A549 (cell line): ENCODE measurements at regions not wholly inside any gene's neighbourhood (a gene's known extent, or its start where the extent isn't known, plus 50 kb on each side); places are given as distances from the start of the nearest gene placed in this dataset.

Source experiments
- ATAC-seq, 2 experiments: fragments of 200-7000 bp in 1 of 2; fragments of >200 bp in 1 of 2; cut with Nextera tagmentation in 1 of 2; cut with Tn5 transposase in 1 of 2; 3 replicates each; pipeline versions ENCODE4 v1.8.0 to v1.9.1; 2018 to 2020; ENCODE audit warnings: mild to moderate bottlenecking in 1 of 2, moderate library complexity in 1 of 2
- CTCF ChIA-PET: fragments of 300-600 bp; sonication (Branson Sonifier 250); formaldehyde crosslinking; extraction: SDS; loops from one replicate; lab custom pipeline; 2021; ENCODE audit warnings: antibody characterized with exemption, inconsistent platforms; lab: Yijun Ruan, JAX
- POLR2A ChIA-PET: fragments of 350-600 bp; formaldehyde crosslinking; extraction: SDS; loops from one replicate; lab custom pipeline; 2021; ENCODE audit warnings: antibody characterized with exemption, inconsistent platforms; lab: Yijun Ruan, JAX
- DNase-seq, 2 experiments: peaks; one replicate each; pipeline versions ENCODE4 v3.0.0 to v3.0.0-alpha.2; 2011 to 2016; ENCODE audit warnings: low read depth in 1 of 2, low spot score in 1 of 2
- FAIRE-seq: peaks from 2 replicates; lab custom pipeline; 2011; peaks lifted over from hg19 to GRCh38; lab: Jason Lieb, UNC
- H3K27ac ChIP-seq, 2 experiments: fragments of >200 bp; sonication (Bioruptor Twin); formaldehyde crosslinking; 3 replicates each; pipeline ENCODE4 v1.5.1; 2016 to 2017
- H3K4me1 ChIP-seq: fragments of >200 bp; sonication (Bioruptor Twin); formaldehyde crosslinking; 3 replicates; pipeline ENCODE4 v1.6.1; 2016
- H3K4me2 ChIP-seq: fragments of >200 bp; sonication (Bioruptor Twin); formaldehyde crosslinking; 3 replicates; pipeline ENCODE4 v1.6.1; 2016
- H3K4me3 ChIP-seq: fragments of >200 bp; sonication (Bioruptor Twin); formaldehyde crosslinking; 3 replicates; pipeline ENCODE4 v1.5.1; 2016
- H3K9me3 ChIP-seq: fragments of >200 bp; sonication (Bioruptor Twin); formaldehyde crosslinking; 3 replicates; pipeline ENCODE4 v1.6.1; 2016
- BHLHE40 ChIP-seq: IDR thresholded peaks from 2 replicates; pipeline ENCODE4 v1.6.1; 2012; ENCODE audit warnings: low read depth, low read length, inconsistent platforms
- CTCF ChIP-seq: fragments of >200 bp; sonication (Bioruptor Twin); formaldehyde crosslinking; IDR thresholded peaks from 3 replicates; pipeline ENCODE4 v1.5.1; 2016
- EP300 ChIP-seq, 2 experiments: fragments of >200 bp; sonication (Bioruptor Twin); formaldehyde crosslinking; IDR thresholded peaks; 2 replicates in 1 of 2; 3 replicates in 1 of 2; pipeline ENCODE4 v1.6.1; 2016 to 2017
- ESRRA ChIP-seq: fragments of 150-350 bp; IDR thresholded peaks from 2 replicates; pipeline ENCODE4 v1.6.1; 2014; ENCODE audit warnings: mild to moderate bottlenecking, low read length, borderline replicate concordance
- FOSB ChIP-seq: fragments of 250-450 bp; sonication (Bioruptor Pico); IDR thresholded peaks from 2 replicates; pipeline ENCODE4 v1.5.0; 2020; ENCODE audit warnings: mild to moderate bottlenecking, moderate library complexity
- FOSL2 ChIP-seq, 2 experiments: fragments of 450-650 bp in 1 of 2; fragments of >200 bp in 1 of 2; sonication (Bioruptor Twin) in 1 of 2; formaldehyde crosslinking; IDR thresholded peaks; 2 replicates each; pipeline versions ENCODE4 v1.5.0 to v1.6.1; 2016 to 2020; ENCODE audit warnings: mild to moderate bottlenecking in 1 of 2, moderate library complexity in 1 of 2
- HES2 ChIP-seq: fragments of >200 bp; sonication (Bioruptor Twin); formaldehyde crosslinking; IDR thresholded peaks from 2 replicates; pipeline ENCODE4 v1.6.1; 2016
- HOXA7 ChIP-seq: fragments of 250-450 bp; sonication (Bioruptor Pico); IDR thresholded peaks from 2 replicates; pipeline ENCODE4 v1.5.0; 2020; ENCODE audit warnings: mild to moderate bottlenecking, moderate library complexity
- JUN ChIP-seq, 2 experiments: fragments of >200 bp; sonication (Bioruptor Twin); formaldehyde crosslinking; IDR thresholded peaks; 2 replicates in 1 of 2; 3 replicates in 1 of 2; pipeline ENCODE4 v1.6.1; 2016 to 2017
- MAFK ChIP-seq: fragments of 450-650 bp; IDR thresholded peaks from 2 replicates; pipeline ENCODE4 v1.6.1; 2014; ENCODE audit not compliant: partially characterized antibody
- MAX ChIP-seq: IDR thresholded peaks from 2 replicates; pipeline ENCODE4 v1.6.1; 2012
- PBX3 ChIP-seq: IDR thresholded peaks from 2 replicates; pipeline ENCODE4 v1.6.1; 2012
- POLR2AphosphoS2 ChIP-seq: conservative IDR thresholded peaks from 2 replicates; pipeline ENCODE4 v1.6.1; 2012; ENCODE audit warnings: low read length, improper control_type of control experiment, inconsistent platforms
- RCOR1 ChIP-seq: fragments of 150-350 bp; IDR thresholded peaks from 2 replicates; pipeline ENCODE4 v1.6.1; 2014; ENCODE audit warnings: antibody characterized with exemption, low read length, low read depth
- SMC3 ChIP-seq: fragments of >200 bp; sonication (Bioruptor Twin); formaldehyde crosslinking; IDR thresholded peaks from 3 replicates; pipeline ENCODE4 v1.6.1; 2018; ENCODE audit warnings: inconsistent platforms
- ZFP36 ChIP-seq: fragments of 450-650 bp; IDR thresholded peaks from 2 replicates; pipeline ENCODE4 v1.6.1; 2014; ENCODE audit warnings: borderline replicate concordance; ENCODE audit not compliant: partially characterized antibody
- ZSCAN20 ChIP-seq: fragments of 250-450 bp; sonication (Bioruptor Pico); IDR thresholded peaks from 2 replicates; pipeline ENCODE4 v1.8.0; 2022; ENCODE audit warnings: mild to moderate bottlenecking, moderate library complexity
- WGBS: methylation state at CpG from one replicate; pipeline ENCODE4 v1.1.6; 2017; ENCODE audit errors: missing lambda C conversion rate; 5-methylcytosine and 5-hydroxymethylcytosine counted together

- H3K4me1 ChIP-seq: no peaks in the 10 kb centered on the region
- no peak for TF ChIP-seq ZFP36
- no peak for TF ChIP-seq PBX3
- TF ChIP-seq FOSL2 (IDR thresholded peaks at IDR 0.05): no peak
- TF ChIP-seq FOSL2 (CRISPR knock-in tag; IDR thresholded peaks at IDR 0.05): no peak
- TF ChIP-seq JUN (IDR thresholded peaks at IDR 0.05): no peak
- no peak for TF ChIP-seq ZSCAN20
- no peak for TF ChIP-seq MAX
- TF ChIP-seq FOSB (CRISPR knock-in tag): no peak
- no peak for TF ChIP-seq SMC3
- no peak for TF ChIP-seq HES2
- TF ChIP-seq CTCF: no peak
- no peak for TF ChIP-seq EP300 (IDR thresholded peaks at IDR 0.05)
- no peak for TF ChIP-seq HOXA7
- no peak overlapping the region for H3K4me3 ChIP-seq
- WGBS: 0% methylated on average over 1 of the region's 1 CpG
- H3K4me2 ChIP-seq: no peak overlapping the region
- POLR2A ChIA-PET: no interaction called here
- DNase-seq: no peak
- H3K9me3 ChIP-seq: no peaks in the 10 kb centered on the region
- no peak for FAIRE-seq
- H3K27ac ChIP-seq: no peak overlapping the region
- CTCF ChIA-PET: no interaction called here
- no peak for ATAC-seq
These were observed 306.4 kb downstream of the CXXC4 start for GRCh38 chr4:104188301-104188700.

- TF ChIP-seq CTCF (no peak), MAFK (peak; percentile 38)
- TF ChIP-seq, all 56 proteins: peak for 1
- CTCF ChIA-PET: no interaction called here
- H3K4me3 ChIP-seq: no peak overlapping the region
- H3K4me2 ChIP-seq: no peak overlapping the region
- WGBS: 0% methylated on average over 1 of the region's 1 CpG
- FAIRE-seq (no peak), ATAC-seq (no peak), DNase-seq (no peak)
- H3K9me3 ChIP-seq: no peaks in the 10 kb centered on the region
- POLR2A ChIA-PET: no interaction called here
- no peak overlapping the region for H3K27ac ChIP-seq
- H3K4me1 ChIP-seq: no peaks in the 10 kb centered on the region
These were observed 325.3 kb downstream of the CXXC4 start for GRCh38 chr4:104169437-104169836.

- Histone ChIP-seq H3K27ac (no peak overlapping the region), H3K4me1 (no peaks in the 10 kb centered on the region), H3K9me3 (no peaks in the 10 kb centered on the region), H3K4me3 (no peak overlapping the region), H3K4me2 (no peak overlapping the region)
- ChIA-PET CTCF (no interaction called here), POLR2A (no interaction called here)
- 3% methylated on average over 1 of the region's 1 CpG for whole genome bisulfite sequencing
- TF ChIP-seq HES2 (no peak), POLR2AphosphoS2 (no peak), BHLHE40 (no peak), MAFK (no peak), RCOR1 (no peak), CTCF (no peak), PBX3 (no peak), FOSL2 (IDR thresholded peaks at IDR 0.05) (no peak), FOSL2 (CRISPR knock-in tag; IDR thresholded peaks at IDR 0.05) (no peak), ESRRA (no peak)
- FAIRE-seq (no peak), ATAC-seq (no peak), DNase-seq (no peak)
These were observed 327.9 kb downstream of the CXXC4 start for GRCh38 chr4:104166749-104167148.
